Activated CD4-positive, alpha-beta T cell treated with anti-CD3 and anti-CD28 coated beads, Interleukin-2, amount 50 U/mL, for 1 hour (primary cell): ENCODE measurements at regions not wholly inside any gene's neighbourhood (a gene's known extent, or its start where the extent isn't known, plus 50 kb on each side); places are given as distances from the start of the nearest gene placed in this dataset.
"Not testable (repeated sequence)": the region's sequence is repeated elsewhere in the genome, so short reads cannot be mapped to it uniquely, and the experiment has no call there.

Experiments
- DNase-seq: peaks from one replicate; pipeline ENCODE4 v3.0.0-alpha.2; 2020

DNA sequence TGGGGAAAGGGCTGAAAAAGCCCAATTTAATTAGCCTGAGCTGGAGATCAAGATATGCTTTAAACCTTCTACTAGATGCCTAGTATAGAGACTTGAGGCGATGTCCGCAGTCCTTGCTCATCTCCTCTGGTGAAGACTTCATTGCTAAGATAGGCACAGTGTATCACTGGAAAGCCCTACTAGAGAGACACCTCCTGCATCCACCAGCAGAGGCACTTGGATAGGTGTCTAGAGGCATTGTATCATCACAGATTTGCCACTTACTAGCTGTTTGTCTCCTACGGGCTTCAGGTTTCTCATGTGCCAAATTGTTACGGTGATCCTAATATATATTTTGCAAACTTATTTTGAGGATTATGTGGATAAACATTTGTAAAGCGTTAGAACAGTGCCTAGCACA, 1048.5 kb downstream of the GALC start:
- no peak for DNase-seq

DNA sequence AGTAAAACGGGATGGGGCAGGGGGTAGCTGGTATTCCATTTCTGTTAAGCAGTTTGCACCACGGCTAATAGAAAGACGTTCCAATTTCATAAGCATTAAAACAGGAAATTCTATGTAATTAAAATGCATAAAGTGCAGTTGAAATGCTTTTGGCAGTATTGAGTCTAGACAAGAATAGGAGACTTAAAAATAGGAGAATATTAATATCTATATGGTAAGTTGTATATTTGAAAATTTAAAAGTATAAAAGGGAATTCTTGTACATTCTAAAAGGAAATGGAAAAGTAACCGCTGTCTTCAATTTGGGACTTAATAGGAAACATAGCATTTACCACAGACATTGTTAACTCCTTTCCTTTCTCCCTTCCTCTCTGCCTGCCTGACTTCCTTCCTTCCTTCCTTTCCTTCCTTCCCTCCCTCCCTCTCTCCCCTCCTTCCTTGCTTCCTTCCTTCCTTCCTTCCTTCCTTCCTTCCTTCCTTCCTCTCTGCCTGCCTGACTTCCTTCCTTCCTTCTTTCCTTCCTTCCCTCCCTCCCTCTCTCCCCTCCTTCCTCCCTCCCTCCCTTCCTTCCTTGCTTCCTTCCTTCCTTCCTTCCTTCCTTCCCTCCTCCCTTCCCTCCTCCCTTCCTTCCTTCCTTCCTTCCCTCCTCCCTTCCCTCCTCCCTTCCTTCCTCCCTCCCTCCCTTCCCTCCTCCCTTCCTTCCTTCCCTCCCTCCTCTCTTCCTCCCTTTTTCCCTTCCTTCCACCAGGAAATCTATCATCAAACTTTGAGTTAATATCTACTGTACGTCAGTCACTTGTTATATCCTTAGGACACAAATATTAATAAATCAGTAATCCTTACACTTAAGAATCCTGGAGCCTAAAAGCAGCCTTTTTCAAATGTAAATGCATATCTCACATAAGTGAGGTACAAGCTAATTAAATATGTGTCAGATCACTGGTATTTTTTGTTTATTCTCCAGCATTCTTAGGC, 1049.3 kb downstream of the GALC start:
- DNase-seq, result no peak

DNA sequence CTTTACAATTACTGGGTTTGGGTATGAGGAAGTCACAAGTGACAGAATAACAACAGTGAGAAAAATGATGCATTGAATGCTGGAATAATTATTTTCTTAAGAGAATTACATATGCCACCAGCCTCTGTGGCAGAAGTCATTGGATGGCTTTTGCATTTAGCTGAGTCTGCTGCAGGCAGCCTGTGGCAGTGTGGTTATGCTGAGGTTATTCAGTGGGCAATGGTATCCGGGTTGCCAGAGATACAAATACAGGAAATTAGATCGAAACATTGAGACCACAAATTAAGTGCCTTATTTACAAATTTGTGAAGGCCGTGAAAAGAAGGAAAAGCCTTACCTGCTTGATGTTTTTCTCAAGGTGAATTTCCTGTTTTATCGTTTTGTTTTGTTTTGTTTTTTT, 1050.0 kb downstream of the GALC start:
- no peak for DNase-seq

DNA sequence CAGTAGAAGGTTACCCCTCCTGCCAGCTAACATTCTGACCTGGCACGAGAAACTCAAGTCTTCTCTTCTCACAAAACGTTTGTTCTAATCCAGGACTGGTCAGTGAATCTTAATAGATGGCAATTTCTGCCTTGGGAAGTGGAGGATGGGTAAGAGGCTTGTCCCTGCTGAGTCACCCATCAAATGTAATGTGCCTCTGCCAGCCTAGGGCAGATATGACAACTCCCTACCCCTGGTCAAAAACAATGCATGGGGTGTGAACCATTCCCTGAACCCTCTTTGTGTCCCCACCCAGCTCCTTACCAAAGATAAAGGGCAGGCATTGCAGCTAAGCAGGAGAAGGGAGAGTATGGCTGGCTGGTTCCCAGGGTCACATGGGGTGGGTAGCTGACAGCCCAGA, 1052.9 kb downstream of the GALC start:
- no peak for DNase-seq

DNA sequence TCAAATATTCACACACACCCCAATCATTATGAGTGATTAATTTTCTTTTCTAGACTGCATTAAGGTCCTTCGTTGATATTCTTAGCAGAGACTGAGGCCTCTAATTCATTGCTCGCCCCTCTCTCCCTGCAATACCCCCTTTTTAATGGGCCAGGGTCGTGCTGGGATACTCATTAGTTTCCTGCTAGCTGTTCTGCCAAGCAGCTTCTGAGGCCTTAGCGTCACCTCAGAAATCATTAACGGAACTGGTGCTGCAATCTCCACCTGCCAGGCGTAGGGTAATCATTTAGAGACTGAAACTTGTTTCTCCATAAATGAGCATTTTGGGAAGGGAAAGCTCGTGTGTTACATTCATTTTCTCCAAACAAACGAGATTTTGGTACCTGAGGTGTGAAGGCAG, 1054.7 kb downstream of the GALC start:
- no peak for DNase-seq

DNA sequence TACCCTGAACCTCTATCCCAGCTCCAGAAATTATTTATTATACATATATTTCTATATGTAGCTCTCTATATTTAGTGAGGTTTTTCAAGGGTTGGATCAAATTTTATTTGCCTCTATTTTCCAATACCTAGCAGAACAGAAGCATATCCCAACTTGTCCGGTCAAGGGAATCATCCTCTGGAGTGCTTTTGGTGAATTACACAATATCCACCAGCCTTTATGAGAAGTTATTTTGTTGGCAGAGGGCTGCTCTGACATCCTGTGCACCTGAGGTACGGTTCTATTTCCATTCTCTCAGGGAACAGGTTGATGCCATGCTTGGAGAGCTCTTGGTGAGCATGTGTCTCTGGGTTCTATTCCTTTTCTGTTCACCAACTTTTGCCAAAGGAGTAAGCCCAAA, 1056.4 kb downstream of the GALC start:
- no peak for DNase-seq

DNA sequence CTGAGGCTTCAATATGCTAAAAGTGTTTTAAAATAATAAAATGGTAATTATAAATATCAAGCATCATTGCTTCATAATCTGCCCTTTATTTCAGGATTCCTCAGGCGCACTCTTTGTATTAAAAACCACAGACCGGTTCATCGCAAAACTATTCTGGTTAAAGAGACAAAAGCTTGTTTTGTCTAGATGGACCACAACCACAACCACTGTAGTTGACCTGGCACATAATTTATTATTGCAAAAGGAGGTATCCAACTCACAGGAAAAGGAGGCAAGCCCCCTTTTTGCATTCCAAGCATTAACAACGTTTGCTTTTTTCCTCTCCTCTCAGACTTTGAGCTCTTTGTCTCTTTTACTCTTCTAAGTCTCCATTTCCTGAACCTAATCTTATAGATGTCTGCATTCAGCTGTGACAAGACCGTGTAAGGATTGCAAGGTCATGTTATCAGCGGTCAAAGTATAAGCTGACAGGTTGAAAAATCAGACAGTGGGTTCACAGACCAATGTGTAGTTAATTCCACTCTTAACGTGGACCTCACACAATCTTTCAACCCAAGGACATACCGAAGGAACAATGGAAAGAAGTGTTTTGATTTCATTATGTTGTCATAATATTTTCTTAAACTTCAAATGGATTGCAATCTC, 1057.6 kb downstream of the GALC start:
- no peak for DNase-seq

DNA sequence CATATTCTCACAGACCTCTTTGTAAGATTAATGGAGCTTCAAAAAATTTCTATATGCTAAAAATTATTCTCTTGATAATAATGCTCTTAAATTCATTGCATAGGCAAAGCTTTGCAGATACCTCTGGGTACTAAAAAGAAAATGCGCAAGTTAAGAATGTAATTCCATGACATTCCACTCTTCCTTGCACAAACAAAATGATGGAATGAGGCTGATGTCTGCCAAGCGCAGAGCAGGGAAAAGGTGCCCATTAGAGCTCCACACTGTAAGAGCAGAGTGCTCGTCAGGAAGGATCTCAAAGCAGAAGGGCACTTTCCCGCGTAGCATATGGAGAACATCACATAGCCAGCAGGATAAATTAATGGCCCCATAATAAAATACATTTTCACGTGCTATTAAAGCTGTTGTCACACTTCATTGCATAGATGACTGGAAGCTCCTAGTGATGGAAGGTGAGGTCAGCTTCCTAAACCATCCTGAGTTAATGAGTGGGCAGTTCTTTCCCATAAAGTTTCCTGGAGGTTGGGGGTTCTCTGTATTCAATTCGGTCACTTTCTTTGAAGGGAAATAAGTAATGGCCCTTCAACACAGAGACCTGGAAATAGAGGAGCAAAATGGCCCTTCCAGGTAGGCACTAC, 1058.9 kb downstream of the GALC start:
- no peak for DNase-seq

DNA sequence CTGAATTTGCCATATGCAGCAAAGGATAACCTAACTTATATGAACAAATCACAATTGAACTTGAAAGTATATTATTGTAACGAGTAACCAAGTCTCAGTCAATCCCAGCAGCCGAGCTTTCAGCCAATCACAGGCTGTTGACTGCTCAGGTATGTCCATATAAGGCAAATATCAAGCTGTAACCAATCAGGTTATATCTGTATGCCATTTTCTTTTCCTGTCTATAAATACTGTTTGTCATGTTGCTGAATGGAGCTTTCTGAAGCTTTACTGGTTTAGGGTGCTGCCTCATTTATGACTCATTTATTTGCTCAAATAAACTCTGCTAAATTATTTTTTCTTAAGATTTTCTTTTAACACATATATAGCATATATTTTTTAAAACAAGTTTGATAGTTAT, 1059.5 kb downstream of the GALC start:
- no peak for DNase-seq

DNA sequence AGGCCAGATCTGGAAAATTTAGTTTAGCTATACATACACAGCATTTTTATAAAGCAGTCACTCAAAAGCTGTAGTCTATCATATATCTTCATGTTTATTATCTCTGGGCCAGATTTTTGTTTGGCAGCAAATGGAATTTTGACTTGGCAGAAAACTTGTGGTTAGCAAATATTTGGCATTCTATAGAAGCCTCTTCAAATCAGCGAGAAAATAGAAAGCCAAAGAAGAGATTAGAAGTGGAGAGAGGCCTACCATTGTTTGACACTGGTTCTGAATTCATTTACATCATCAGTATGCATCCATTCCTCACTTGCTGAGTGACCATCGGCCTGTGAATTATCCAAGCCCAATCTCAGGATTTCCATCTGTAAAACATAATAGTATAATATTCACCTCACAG, 1077.6 kb downstream of the GALC start:
- DNase-seq, result no peak

DNA sequence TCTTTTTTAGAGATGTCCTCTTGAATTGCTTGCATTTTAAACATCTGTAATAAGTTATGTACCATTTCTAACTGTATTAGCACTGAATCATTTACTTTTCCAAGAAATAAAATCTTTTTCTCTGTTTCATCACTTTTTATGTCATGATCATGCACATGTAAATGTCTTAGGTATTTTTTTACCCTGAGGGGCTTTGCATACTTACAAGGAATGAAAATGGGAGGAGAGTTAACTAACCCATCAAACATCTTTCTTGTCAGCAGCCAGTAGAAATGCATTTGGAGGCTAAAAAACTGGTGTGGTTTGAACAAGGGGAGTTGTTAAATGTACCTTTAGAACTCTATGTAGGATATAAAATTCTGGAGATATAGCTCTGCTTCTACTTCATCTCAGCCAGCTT, 1080.3 kb downstream of the GALC start:
- DNase-seq, result no peak

DNA sequence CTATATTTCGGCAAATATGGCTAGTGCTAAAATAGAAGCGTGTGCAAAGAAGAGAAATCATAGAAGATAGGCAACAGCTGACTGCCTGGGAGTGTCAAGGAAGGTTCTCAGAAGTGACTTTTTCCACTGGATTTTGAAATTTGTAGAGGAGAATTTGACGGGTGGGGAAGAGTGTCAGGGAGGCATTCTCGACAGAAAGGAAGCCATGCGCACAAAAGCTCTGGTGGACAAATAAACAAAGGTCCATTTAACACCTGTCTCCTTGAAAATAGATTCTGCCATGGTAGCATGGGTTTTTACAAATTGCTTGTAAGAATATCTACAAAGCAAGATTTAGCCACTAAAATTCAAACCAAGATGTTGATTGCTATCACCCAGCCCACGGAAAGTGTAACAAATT, 1081.5 kb downstream of the GALC start:
- DNase-seq, result no peak

DNA sequence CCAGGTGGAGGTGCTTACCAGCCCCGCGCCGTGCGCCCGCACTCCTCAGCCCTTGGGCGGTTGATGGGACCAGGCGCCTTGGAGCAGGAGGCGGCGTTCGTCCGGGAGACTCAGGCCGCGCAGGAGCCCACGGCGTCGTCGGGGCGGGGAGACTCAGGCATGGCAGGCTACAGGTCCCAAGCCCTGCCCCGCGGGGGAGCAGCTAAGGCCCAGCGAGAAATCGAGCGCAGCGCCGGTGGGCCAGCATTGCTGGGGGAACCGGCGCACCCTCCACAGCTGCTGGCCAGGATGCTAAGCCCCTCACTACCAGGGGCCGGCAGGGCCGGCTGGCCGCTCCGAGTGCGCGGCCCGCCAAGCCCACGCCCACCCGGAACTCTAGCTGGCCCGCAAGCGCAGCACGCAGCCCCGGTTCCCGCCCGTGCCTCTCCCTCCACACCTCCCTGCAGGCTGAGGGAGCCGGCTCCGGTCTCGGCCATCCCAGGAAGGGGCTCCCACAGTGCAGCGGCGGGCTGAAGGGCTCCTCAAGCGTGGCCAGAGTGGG, 1087.5 kb downstream of the GALC start:
- not testable (repeated sequence) for DNase-seq

DNA sequence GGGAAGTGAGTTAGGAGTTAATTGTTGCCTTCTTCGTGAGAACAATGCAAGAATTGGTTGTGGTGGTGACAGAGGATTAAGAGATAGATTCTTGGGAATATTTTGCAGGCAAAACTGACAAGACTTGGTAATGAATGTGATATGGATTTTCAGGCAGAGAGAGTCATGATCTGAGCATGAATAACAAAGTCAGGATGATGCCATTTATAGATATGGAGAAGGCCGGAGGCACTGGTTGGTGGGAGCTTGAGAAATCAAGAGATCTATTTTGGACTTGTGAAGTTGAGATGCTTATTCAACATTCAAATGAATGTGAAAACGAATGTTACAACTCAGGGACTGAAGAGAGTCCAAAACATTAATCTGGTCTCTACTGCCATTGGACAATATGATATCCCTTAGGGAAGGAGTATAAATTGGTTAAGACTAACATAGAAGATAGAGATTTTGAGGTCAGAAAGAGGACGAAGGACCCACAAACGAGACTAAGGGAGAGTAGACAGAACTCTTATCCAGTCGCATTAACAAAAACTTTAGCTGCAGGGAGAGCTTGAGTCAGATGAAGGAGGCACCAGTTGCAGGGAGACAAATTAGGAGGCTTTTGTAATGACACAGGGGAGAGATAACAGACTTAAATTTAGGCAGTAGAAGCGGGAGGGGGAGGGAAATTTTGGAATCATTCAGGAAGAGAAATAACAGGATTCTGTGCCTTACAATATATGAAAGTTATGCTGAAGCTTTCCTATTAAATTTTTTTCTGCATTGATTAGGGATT, 1090.6 kb downstream of the GALC start:
- no peak for DNase-seq

DNA sequence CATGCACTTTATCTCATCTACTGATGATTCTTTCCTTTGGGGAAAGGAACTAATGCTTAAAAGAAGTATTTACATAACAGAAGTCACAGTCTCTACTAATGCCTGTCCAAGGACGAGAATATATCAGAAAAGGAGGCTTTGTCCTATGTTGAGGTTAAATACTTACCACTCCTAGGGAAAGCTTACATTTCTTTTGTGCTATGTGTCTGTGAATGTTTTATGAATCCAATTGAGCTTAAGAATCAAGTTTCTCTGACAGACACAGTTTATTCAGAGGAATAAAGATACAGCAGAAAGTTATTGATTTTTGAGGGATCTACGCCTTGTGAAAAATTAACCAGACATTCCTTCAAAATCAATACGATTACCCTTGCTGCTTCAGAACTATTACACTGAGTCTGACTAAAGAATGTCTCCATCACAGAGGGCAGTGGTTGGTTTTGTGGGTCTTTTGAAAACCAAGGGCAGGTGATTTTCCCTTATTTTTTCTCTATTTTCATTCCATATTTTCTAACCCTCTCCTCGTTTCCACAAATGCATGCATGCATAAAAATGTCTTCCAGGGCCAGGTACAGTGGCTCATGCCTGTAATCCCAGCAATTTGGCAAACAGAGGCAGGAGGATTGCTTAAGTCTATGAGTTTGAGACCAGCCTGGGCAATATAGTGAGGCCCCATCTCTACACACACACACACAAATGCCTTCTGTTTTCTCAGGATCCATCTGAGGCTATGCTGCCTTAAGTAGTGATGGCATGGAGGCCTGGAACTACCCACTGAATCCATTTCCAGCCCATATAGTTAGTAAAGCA, 1095.1 kb downstream of the GALC start:
- no peak for DNase-seq

DNA sequence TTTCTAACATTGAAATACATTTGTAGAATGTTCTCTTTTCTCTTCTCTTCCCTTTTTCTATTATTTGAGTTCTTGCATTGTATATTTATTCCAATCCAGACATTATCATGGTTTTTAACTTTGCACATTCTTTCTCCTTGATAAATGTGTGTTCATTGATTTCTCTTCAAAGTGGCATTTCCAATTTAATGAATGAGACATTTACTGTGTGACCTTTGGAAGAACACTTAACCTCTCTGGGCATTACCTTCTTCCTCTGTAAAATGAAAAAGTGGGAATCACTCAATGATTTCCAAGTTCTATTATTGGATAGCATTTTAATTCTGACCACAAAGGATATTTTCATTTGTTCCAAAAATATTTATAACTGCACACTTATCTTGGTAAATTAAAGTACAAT, 1095.8 kb downstream of the GALC start:
- no peak for DNase-seq

DNA sequence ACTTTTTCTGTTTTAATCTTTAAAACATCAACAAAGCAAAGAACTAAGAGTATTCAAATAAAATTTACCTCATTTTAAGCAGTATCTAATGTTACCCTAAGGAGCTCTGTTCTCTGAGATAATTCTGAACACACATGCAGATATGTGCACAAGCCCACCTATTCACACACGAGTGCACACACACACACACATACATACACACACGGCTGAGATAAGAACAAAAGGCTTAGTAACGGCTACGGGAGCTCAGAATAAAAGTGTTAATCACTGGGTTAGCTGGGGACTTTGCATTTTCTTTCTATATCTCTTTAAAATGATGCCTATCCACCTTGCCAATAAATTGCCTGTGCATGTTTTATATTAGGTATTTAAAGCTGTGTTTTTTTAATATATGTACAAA, 1096.3 kb downstream of the GALC start:
- no peak for DNase-seq

DNA sequence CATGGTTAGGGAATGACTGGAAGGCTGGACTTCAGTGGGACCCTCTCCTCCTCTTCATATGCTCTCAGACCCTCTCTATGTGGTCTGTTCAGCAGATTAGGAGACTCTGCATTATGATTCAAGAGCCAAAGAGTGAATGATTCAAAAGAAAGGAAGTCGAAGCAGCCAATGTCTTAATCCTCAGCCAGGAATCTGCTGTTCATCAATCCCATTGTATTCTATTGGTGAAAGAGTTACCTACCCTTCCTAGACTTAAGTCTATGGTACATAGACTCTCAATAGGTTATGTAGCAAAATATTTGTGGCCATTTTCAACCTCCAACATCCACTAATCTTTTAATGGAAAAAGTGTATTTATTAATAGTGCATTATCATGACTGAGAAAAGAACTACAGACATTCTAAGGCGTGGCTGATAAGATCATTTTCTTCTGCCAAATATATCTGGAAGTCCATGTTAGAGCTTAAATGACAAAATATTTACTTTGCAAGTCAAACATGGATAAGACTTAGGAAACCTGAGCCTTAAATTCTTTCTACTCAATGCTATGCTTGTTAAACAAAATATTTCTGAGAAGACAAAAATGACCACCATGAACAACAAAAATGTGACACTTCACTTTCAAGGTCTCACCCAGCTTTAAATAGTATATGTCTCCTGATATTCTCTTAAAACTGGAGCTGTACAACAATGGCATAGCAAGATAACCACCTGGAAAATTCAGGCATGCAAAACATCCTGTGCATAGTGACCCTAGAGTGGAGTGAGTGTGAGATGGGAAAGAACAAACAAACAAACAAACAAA, 1100.6 kb downstream of the GALC start:
- no peak for DNase-seq

DNA sequence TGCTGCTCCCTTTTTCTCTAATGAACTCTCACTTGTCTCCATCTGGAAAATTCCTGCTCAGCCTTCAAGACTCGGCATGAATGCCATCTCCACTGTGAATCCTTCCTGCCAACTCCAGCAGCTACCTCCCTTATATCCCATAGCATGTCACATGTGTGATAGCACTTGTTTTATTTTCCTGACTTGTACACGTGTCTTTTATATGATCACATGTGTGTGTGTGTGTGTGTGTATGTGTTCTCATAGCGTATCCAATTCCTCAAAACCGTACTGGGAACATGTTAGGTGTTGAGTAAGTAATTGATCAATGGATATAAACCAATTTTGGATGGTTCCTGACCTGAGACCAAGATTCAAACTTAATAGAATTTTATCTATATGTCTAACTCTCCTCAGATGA, 1107.7 kb downstream of the GALC start:
- no peak for DNase-seq

DNA sequence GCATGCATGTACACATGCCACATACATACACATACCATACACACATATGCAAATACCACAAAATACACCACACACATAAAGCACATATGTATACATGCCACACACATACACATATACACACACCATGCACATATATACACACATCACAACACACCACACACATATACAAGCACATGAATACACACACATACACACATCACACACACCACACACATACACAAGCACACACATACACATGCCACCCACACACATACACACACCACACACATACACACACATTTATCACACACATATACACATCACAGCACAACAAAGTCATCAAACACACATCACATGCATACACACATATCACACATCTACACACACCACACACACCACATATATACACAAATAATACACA, 1108.5 kb downstream of the GALC start:
- DNase-seq, result no peak

DNA sequence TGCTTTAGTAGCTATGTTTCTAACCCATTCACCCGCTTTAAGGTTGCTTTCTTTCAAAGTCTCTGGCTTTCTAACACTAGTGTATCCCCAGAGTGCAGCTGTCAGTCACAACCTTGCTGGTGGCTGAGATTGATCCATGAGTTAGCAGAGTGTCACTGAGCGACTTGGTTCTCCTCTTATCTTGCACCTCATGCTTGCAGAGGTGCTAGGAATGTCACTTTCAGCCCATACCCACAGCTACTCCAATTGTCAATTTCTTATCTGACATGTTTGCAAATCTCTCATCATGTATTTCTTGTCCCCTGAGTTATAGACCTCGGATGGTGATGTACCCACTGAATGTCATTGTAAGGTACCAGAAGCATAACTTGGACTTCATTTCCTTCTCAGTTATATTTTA, 1110.2 kb downstream of the GALC start:
- DNase-seq, result no peak
